Stimulated activated naive CD4-positive, alpha-beta T cell treated with Interleukin-2 at 50 U/mL for 16 hours (primary cell): ENCODE measurements at regions not wholly inside any gene's neighbourhood (a gene's known extent, or its start where the extent isn't known, plus 50 kb on each side); places are given as distances from the start of the nearest gene placed in this dataset.

Experiments
- DNase-seq: peaks from one replicate; lab custom pipeline; 2025; lab: John Stamatoyannopoulos, UW

GRCh38 chr4:182090186-182090585, 153.0 kb upstream of the TENM3 start:
- DNase-seq = no peak

DNA sequence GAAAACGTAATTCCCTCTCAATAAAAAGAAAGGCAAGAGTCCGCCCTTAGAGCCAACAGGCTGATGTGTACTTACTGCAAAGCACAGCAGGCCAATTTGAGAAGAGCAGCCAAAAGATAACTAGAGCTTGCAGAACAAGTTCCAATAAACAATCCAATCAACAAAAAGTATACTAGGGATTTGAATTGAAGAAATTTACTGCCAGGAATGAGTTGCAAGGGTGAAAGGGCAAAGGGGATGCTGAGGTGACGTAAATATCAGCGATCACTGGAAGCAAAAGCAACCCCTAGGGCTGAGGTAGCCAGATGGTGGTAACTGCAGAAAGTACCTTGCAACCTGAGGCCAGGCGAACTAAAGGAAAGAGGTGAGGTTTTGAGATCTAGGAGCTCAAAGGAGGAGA, 152.1 kb upstream of the TENM3 start:
- DNase-seq = no peak

- DNase-seq = no peak
These were observed 149.8 kb upstream of the TENM3 start for GRCh38 chr4:182093431-182093831.

GRCh38 chr4:182093935-182094334, 149.3 kb upstream of the TENM3 start:
- DNase-seq = no peak

- no peak for DNase-seq
These were observed 141.6 kb upstream of the TENM3 start for GRCh38 chr4:182101618-182102017.

DNA sequence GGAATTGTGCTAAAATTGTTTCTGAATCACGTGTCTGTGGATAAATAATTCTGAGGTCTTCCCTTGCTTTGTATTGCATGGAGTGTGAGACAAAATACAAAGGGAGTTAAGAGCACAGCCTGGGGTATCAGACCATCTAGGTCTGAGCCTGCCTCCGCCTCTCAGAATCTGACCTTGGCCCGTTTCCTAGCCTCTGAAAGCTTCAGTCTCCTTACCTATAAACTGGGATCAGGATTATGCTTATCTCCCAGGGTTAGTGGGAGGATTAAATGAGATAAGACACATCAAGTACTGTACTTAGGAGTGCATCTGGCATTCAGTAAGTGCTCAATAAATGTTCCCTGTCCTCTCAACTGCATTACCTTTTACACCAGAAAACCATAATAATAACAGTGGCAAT, 140.6 kb upstream of the TENM3 start:
- DNase-seq = no peak

- no peak for DNase-seq
These were observed 139.4 kb upstream of the TENM3 start for GRCh38 chr4:182103614-182104319.

- no peak for DNase-seq
These were observed 137.8 kb upstream of the TENM3 start for GRCh38 chr4:182105416-182105815.

DNA sequence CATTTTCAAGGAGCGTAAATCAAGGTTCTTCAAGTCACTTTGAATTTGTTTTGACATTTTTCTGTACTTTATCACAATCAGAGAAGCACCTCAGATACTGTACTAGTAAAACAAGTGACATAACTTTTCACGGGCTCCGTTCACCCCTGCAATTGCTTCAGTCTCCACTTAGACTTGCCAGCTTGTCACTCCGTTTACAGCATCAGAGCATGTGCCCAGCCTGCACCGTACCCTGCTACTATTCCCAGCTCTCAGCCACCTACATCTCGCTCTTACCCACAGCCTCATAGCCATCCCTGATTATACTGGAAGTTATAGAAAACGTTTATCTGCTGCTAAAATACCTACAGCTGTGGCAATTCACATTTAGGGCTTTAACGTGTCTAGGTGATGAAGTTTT, 135.3 kb upstream of the TENM3 start:
- DNase-seq = no peak

DNA sequence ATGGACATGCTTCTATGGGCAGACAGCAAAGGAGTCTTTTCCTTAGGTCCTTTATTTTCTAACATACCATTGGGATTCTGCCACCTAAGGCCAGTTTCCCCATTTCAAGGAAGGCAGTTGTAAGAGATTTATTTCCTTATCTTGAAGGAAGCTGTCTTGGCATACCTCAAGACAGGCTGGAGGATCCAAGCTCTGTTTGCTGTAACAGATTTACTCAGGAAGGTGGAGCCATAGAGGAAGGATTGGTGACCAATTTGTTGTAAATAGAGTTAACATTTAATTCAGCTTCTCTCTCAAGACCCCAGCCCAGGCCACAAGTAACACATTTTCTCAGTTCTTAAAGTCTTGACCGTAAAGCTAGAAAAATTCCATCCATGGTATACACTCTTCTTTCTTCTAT, 131.6 kb upstream of the TENM3 start:
- DNase-seq = no peak

GRCh38 chr4:182113779-182114178, 129.4 kb upstream of the TENM3 start:
- DNase-seq = no peak

DNA sequence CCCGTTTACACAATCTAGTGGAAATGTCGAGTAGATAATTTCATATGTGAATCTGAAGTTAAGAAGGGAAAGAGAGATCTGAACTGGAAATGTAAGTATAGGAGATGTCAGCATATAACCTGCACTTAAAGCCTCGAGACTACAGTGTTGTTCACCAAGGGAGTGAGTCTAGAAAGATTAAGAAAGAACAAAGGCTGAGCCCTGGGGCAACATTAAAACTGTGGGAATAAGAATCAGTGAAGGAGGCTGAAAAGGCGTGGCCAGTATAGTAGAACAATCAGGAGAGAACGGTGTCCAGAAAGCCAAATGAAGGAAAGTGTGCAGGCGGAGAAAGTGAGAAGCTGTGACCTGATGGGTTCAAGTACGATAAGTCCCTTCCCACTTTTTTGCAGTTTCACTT, 118.8 kb upstream of the TENM3 start:
- DNase-seq = no peak

DNA sequence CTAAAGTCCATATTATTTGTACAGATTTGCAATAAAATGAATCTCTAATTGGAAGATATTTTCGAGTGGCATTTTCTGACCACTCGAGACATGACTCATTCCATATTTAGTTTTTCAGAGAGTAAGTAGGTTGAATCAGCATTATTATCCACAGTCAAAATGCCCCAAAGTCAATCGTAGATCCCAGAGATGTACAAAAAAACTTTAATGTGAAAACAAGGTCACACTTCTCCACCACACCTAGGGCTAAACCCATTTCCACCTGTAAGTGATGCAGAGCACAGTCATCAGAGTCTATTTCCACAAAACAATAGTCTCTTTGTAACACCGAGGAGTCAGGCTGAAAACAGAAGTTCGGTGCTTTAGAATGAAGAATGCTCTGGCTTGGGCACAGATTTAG, 117.1 kb upstream of the TENM3 start:
- no peak for DNase-seq

GRCh38 chr4:182126603-182127002, 116.6 kb upstream of the TENM3 start:
- no peak for DNase-seq

GRCh38 chr4:182133033-182133432, 110.2 kb upstream of the TENM3 start:
- no peak for DNase-seq

- DNase-seq = no peak
These were observed 108.9 kb upstream of the TENM3 start for GRCh38 chr4:182134261-182134660.

DNA sequence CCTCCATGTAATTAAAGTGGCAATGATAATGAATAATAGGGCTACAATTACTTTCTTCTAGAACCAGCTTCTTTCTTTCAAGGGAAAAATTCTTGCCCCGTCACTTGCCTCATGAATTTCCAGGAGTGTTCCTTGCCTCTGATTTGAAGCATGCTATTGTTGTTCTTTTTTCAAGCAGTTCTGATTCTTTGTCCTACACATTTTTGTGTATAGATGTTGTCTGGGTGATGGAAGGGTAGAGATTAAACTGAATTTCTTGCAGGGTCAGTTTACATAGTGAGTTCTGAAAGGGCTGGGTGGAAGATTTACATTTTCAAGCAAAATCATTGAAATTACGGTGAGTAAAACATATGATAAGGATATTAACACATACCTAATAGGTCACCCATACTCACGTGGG, 107.0 kb upstream of the TENM3 start:
- DNase-seq = no peak

- no peak for DNase-seq
These were observed 105.9 kb upstream of the TENM3 start for GRCh38 chr4:182137343-182137742.

DNA sequence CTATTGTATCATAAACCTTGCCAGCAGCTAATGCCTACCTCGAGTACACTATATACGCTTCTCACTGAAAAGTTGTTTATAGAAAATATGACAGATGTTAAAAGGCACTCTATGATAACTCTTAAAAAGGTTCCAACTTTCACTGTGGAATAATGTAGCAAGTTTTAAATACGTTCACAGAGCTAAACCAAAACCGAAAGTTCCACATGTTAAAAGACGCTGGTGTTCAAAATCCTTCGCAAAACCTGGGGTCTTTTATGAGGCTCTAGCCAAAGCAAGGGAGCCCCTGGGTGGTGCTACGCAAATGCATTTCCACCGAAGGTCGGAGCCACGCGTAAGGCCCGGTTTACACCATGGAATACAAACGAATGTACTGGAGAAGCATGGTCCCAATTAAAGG, 103.7 kb upstream of the TENM3 start:
- DNase-seq = no peak

- no peak for DNase-seq
These were observed 102.7 kb upstream of the TENM3 start for GRCh38 chr4:182140547-182140946.

DNA sequence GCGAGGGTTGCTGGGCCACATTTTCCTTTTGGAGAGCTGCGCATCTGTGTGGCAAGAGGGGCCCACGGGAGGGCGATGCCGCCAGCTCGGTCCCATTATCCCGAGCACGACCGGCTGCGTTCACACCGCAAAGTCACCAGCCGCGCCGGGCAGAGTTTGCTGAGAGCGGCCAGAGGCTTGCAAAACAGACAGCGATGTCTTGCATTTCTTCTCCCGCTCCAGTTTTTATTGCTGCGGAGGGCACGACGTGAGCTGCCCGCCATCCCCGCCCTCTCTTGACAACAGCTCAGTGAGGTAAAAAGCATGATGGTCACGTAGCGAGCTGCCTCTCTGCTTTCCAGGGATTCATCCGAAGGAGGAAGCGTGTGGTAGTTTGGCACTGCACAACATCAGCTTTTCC, 102.1 kb upstream of the TENM3 start:
- no peak for DNase-seq

GRCh38 chr4:182142176-182143085, 100.8 kb upstream of the TENM3 start:
- DNase-seq = no peak

- no peak for DNase-seq
These were observed 99.9 kb upstream of the TENM3 start for GRCh38 chr4:182143086-182143821.
